ENCODE measurements at regions not wholly inside any gene's neighbourhood (a gene's known extent, or its start where the extent isn't known, plus 50 kb on each side); places are given as distances from the start of the nearest gene placed in this dataset.

DNA sequence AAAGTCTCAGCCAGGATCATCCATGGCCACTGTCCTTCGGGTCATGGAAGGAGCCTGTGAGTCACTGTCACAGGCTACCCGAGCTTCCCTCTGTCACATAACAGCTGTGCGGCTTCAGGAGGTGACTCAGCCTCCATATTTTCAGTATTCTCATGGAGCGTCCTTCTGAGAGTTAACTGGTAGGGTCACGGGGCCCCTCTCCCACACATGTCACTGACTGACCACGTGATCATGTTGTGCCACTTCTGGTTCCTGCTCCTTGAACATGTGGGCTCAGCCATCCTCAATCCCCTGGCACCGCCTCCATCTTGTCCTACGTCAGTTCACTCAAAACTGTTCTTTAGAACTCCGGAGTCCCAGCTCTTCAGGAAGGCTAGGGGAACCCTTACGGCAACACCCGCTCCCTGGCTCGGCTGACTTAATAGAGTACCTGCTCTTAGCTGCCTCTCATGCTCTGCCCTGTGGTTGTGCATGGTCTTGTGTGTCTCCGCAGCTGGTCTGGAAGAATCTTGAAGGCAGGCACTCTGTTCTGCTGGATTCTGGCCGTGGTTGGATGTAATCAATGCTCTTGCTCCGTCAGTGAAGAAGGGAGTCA is 182.8 kb downstream of the ICE1 start:
- no peak for DNase-seq (ENCODE audit: low spot score)
- TF ChIP-seq, protein P1, sequence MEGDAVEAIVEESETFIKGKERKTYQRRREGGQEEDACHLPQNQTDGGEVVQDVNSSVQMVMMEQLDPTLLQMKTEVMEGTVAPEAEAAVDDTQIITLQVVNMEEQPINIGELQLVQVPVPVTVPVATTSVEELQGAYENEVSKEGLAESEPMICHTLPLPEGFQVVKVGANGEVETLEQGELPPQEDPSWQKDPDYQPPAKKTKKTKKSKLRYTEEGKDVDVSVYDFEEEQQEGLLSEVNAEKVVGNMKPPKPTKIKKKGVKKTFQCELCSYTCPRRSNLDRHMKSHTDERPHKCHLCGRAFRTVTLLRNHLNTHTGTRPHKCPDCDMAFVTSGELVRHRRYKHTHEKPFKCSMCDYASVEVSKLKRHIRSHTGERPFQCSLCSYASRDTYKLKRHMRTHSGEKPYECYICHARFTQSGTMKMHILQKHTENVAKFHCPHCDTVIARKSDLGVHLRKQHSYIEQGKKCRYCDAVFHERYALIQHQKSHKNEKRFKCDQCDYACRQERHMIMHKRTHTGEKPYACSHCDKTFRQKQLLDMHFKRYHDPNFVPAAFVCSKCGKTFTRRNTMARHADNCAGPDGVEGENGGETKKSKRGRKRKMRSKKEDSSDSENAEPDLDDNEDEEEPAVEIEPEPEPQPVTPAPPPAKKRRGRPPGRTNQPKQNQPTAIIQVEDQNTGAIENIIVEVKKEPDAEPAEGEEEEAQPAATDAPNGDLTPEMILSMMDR (IDR thresholded peaks at IDR 0.05; ENCODE audit: extremely low read depth, missing control alignments) = no peak

DNA sequence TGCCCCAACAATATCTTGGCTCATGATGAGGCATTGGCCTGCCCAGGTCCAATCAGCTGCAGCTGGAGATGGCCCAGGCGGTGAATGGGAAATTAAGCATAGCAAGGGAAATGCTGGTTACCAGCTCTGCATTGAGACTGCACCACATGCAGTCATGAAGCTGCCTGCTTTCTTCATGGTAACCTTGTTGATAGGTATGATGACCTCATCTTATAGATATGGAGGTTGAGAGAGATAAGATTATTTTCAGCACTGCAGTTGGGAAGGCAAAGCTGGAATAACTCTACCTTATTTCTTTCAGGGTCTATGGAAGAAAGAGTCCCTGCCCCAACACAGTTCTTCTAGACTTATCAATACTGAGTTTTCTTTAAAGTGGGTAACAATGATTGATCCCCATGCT is 180.1 kb downstream of the ICE1 start:
- TF ChIP-seq, protein P1 (IDR thresholded peaks at IDR 0.05; ENCODE audit: extremely low read depth, missing control alignments) = no peak
- DNase-seq (ENCODE audit: low spot score) = no peak

DNA sequence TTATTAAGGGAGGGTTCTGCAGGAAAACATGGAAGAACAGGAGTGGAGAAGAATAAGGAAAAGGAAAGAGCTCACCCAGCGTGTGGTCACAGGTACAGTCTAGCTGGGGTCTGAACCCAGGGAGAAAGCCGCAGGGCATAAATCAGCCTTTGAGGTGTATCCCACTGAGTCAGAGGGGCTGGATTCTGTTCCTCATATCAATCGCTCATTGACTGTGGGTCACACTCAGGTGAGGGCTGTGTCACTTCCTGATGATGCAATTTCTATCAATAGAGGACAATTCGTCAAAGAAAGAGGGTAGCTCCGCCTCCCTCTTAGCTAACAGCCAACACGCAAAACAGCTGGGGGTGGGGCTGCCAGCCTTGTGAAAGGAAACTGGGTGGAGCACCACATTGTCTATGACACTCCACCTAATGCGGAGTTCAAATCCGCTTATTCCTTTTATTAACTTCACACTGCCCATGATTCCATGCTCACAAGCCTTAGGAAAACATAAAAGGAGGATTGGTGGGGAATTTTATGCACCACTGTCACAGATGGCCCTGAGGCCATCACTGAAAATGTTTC is 176.2 kb downstream of the ICE1 start:
- TF ChIP-seq, protein P1 (IDR thresholded peaks at IDR 0.05; ENCODE audit: extremely low read depth, missing control alignments) = no peak
- DNase-seq (ENCODE audit: low spot score) = no peak

DNA sequence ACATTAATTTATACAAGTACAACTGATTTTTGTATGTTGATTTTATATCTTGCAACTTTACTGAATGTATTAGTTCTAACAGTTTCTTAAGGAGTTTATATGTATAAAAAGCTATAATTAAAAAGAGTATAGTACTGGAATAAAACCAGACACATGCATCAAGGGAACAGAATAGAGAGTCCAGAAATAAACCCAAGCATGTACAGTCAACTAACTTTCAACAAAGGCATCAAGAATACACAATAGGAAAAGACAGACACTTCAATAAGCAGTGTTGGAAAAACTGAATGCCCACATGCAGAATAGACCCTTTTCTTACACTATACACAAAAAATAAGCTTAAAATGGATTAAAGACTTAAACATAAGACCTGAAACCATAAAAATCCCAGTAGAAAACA is 170.9 kb downstream of the ICE1 start:
- TF ChIP-seq, protein P1 (IDR thresholded peaks at IDR 0.05; ENCODE audit: extremely low read depth, missing control alignments) = no peak
- DNase-seq (ENCODE audit: low spot score) = no peak

DNA sequence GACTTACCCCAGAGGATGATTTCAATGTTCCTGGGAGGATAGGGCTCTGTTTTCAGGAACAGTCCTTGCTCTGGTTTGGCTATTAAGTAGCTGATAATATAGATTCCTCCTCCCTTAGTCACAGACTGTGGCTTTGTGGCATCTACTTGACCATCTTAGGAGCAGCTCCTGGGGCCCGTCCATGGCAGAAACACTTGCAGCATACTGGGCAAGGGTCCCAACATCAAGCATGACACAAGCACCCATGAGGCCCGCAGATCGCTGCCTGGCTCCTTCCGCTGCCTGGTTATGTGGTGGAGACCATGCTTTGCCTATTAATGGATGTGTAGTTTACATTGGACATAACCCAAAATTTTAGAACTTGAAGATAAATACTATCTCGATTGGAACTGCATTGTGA is 170.1 kb downstream of the ICE1 start:
- DNase-seq (ENCODE audit: low spot score) = no peak
- TF ChIP-seq, protein P1 (IDR thresholded peaks at IDR 0.05; ENCODE audit: extremely low read depth, missing control alignments) = no peak

DNA sequence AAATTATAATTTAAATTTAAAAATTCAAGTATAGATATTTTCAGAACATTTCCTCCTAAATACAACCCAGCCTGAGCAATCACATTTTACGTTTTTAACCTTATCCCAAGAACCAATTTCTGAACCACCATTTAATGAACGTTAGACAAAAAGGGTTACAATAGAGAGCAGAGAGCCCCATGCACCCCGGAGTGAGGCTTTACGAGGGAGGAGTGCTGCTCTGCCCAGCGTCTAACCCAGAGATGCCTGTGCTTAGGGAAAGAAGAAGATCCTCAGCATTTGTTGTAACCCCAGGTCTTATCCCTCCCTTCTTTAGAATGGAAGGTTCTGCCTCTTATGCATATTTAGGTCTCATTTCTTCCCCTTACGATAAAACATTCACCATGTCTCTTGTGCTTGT is 169.1 kb downstream of the ICE1 start:
- no peak for DNase-seq (ENCODE audit: low spot score)
- TF ChIP-seq, protein P1 (IDR thresholded peaks at IDR 0.05; ENCODE audit: extremely low read depth, missing control alignments) = no peak

DNA sequence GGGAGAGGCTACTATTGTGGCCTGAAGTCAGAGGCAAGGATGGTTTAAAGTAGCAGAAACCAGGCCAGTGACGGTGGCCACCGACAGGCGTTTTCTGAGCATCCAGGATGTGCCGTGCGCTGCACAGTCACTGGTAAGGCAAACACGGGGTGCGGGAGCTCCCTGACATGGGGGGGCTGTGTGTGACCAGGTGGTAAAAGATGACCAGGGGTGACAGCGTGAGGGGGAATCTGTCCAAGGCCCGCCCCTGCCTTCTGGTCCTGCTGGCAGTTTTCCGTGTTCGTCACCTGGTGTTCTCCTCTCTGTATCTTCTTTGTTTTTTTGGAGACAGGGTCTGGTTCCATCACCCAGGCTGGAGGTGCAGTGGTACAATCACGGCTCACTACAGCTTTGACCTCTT is 167.4 kb downstream of the ICE1 start:
- DNase-seq (ENCODE audit: low spot score) = no peak
- TF ChIP-seq, protein P1 (IDR thresholded peaks at IDR 0.05; ENCODE audit: extremely low read depth, missing control alignments) = no peak
